SK-N-SH (cell line): ENCODE measurements at regions not wholly inside any gene's neighbourhood (a gene's known extent, or its start where the extent isn't known, plus 50 kb on each side); places are given as distances from the start of the nearest gene placed in this dataset.

Experiments used
- CTCF ChIA-PET: fragments of 300-600, 350-600 bp; formaldehyde crosslinking; extraction: SDS; loops from one replicate; lab custom pipeline; 2021; lab: Yijun Ruan, JAX
- POLR2A ChIA-PET: fragments of 350-600 bp; sonication (Branson Sonifier 250); formaldehyde crosslinking; extraction: SDS; loops from one replicate; lab custom pipeline; 2020; ENCODE audit warnings: antibody characterized with exemption, inconsistent platforms; lab: Yijun Ruan, JAX
- DNase-seq: peaks from one replicate; pipeline ENCODE4 v3.0.0; 2012
- H2AFZ ChIP-seq: fragments of 200-600 bp; sonication (generic); 2 replicates; pipeline ENCODE4 v1.8.1; 2016; ENCODE audit warnings: antibody characterized with exemption, mild to moderate bottlenecking, low read depth
- H3F3A ChIP-seq: fragments of 200-600 bp; sonication (generic); replicated peaks from 2 replicates; pipeline ENCODE3; 2016; ENCODE audit warnings: antibody characterized with exemption, mild to moderate bottlenecking; ENCODE audit not compliant: insufficient read depth
- H3K27ac ChIP-seq, 2 experiments: fragments of 200-500 bp in 1 of 2; fragments of 200-600 bp in 1 of 2; sonication (Bioruptor generic) in 1 of 2; sonication (generic), shearing (Covaris generic) in 1 of 2; 2 replicates each; pipeline versions ENCODE4 v1.5.1 to v1.6.1; 2014 to 2016; ENCODE audit warnings: low read depth in 2 of 2, inconsistent platforms in 1 of 2, low read length in 1 of 2, mild to moderate bottlenecking in 1 of 2, mixed read lengths in 1 of 2
- H3K27me3 ChIP-seq: fragments of 200-600 bp; sonication (generic), shearing (Covaris generic); 2 replicates; pipeline ENCODE4 v1.6.1; 2016; ENCODE audit warnings: mixed run types; ENCODE audit not compliant: insufficient read depth
- H3K36me3 ChIP-seq, 2 experiments: fragments of 200-500 bp in 1 of 2; fragments of 200-600 bp in 1 of 2; sonication (Bioruptor generic) in 1 of 2; sonication (generic) in 1 of 2; replicated peaks in 1 of 2; 2 replicates each; pipeline versions ENCODE3 to v1.5.1; 2014 to 2016; ENCODE audit warnings: low read length in 1 of 2, mild to moderate bottlenecking in 1 of 2; ENCODE audit not compliant: insufficient read depth in 2 of 2, control insufficient read depth in 1 of 2
- H3K4me1 ChIP-seq, 2 experiments: fragments of 200-500 bp in 1 of 2; fragments of 200-600 bp in 1 of 2; sonication (Bioruptor generic) in 1 of 2; sonication (generic), shearing (Covaris generic) in 1 of 2; 2 replicates each; pipeline versions ENCODE4 v1.5.1 to v1.6.1; 2014 to 2016; ENCODE audit warnings: low read depth in 1 of 2, low read length in 1 of 2, mixed run types in 1 of 2; ENCODE audit not compliant: insufficient read depth in 2 of 2, control insufficient read depth in 1 of 2
- H3K4me2 ChIP-seq: fragments of 200-600 bp; sonication (generic), shearing (Covaris generic); 2 replicates; pipeline ENCODE4 v1.6.1; 2017; ENCODE audit warnings: mixed run types
- H3K4me3 ChIP-seq, 2 experiments: fragments of 200-500 bp in 1 of 2; fragments of 200-600 bp in 1 of 2; sonication (Bioruptor generic) in 1 of 2; sonication (generic), shearing (Covaris generic) in 1 of 2; 2 replicates each; pipeline versions ENCODE4 v1.5.1 to v1.8.1; 2014 to 2016; ENCODE audit warnings: low read depth in 2 of 2, inconsistent platforms in 1 of 2, low read length in 1 of 2, mild to moderate bottlenecking in 1 of 2, mixed read lengths in 1 of 2, moderate library complexity in 1 of 2
- H3K79me2 ChIP-seq: fragments of 200-600 bp; sonication (generic); 2 replicates; pipeline ENCODE4 v1.8.1; 2017; ENCODE audit warnings: mild to moderate bottlenecking; ENCODE audit not compliant: insufficient read depth
- H3K9ac ChIP-seq: fragments of 200-600 bp; sonication (generic); 2 replicates; pipeline ENCODE4 v1.6.1; 2017; ENCODE audit warnings: mixed run types
- H3K9me2 ChIP-seq: fragments of 200-600 bp; sonication (generic); 2 replicates; pipeline ENCODE4 v1.6.1; 2017; ENCODE audit warnings: mixed run types
- H3K9me3 ChIP-seq: fragments of 200-600 bp; sonication (generic); 2 replicates; pipeline ENCODE4 v1.6.1; 2017; ENCODE audit warnings: mixed run types, mild to moderate bottlenecking, moderate library complexity
- H4K20me1 ChIP-seq: fragments of 200-600 bp; sonication (generic); 2 replicates; pipeline ENCODE4 v1.6.1; 2017; ENCODE audit warnings: mild to moderate bottlenecking, mixed run types; ENCODE audit not compliant: insufficient read depth
- ELF1 ChIP-seq: IDR thresholded peaks from 2 replicates; pipeline ENCODE4 v1.4.0; 2012
- GATA2 ChIP-seq: sonication (generic); formaldehyde crosslinking; IDR thresholded peaks from 2 replicates; pipeline ENCODE4 v1.5.0; 2020; ENCODE audit warnings: mild to moderate bottlenecking, missing genetic modification reagents
- MEF2A ChIP-seq: IDR thresholded peaks from 2 replicates; pipeline ENCODE4 v1.4.0; 2012; ENCODE audit warnings: low read depth, borderline replicate concordance
- MXI1 ChIP-seq: IDR thresholded peaks from 2 replicates; pipeline ENCODE4 v1.6.1; 2012; ENCODE audit warnings: mild to moderate bottlenecking, low read depth, low read length, improper control_type of control experiment
- NRF1 ChIP-seq: IDR thresholded peaks from 2 replicates; pipeline ENCODE4 v1.6.1; 2012; ENCODE audit warnings: low read depth, mild to moderate bottlenecking, low read length
- POLR2AphosphoS5 ChIP-seq: IDR thresholded peaks from 2 replicates; pipeline ENCODE4 v1.6.1; 2012; ENCODE audit warnings: low read depth, low read length
- RCOR1 ChIP-seq: fragments of 150-350 bp; IDR thresholded peaks from 2 replicates; pipeline ENCODE4 v1.6.1; 2017; ENCODE audit warnings: antibody characterized with exemption, low read length
- RFX5 ChIP-seq: IDR thresholded peaks from 2 replicates; pipeline ENCODE4 v1.6.1; 2012; ENCODE audit warnings: mild to moderate bottlenecking, improper control_type of control experiment, low read length
- RXRA ChIP-seq: IDR thresholded peaks from 2 replicates; pipeline ENCODE4 v1.4.0; 2012; ENCODE audit warnings: low read depth, mild to moderate bottlenecking, borderline replicate concordance
- SIN3A ChIP-seq: IDR thresholded peaks from 2 replicates; pipeline ENCODE4 v1.6.1; 2012; ENCODE audit warnings: low read depth, mild to moderate bottlenecking, low read length, moderate library complexity, borderline replicate concordance
- SMC3 ChIP-seq: IDR thresholded peaks from 2 replicates; pipeline ENCODE4 v1.6.1; 2012; ENCODE audit warnings: low read depth, low read length, improper control_type of control experiment
- TAF1 ChIP-seq: IDR thresholded peaks from 2 replicates; pipeline ENCODE4 v1.6.1; 2012; ENCODE audit warnings: low read depth, mild to moderate bottlenecking, low read length, moderate library complexity, borderline replicate concordance
- TCF12 ChIP-seq: IDR thresholded peaks from 2 replicates; pipeline ENCODE4 v1.4.0; 2012
- WGBS: methylation state at CpG from one replicate; pipeline ENCODE4 v1.1.6; 2017; ENCODE audit warnings: low lambda C conversion rate; 5-methylcytosine and 5-hydroxymethylcytosine counted together
- TF ChIP-seq, protein P1 (sequence below): fragments of 150-350 bp; IDR thresholded peaks from 2 replicates; pipeline ENCODE4 v1.6.1; 2016; ENCODE audit warnings: mild to moderate bottlenecking, low read depth, low read length
- TF ChIP-seq, protein P2 (sequence below): IDR thresholded peaks from 2 replicates; pipeline ENCODE4; 2012
- TF ChIP-seq, protein P3 (sequence below): IDR thresholded peaks from 2 replicates; pipeline ENCODE4 v1.6.1; 2012; ENCODE audit warnings: mild to moderate bottlenecking, low read depth, low read length, moderate library complexity
- TF ChIP-seq, protein P4 (sequence below): IDR thresholded peaks from 2 replicates; pipeline ENCODE4 v1.4.0; 2012; ENCODE audit warnings: low read depth, borderline replicate concordance

DNA sequence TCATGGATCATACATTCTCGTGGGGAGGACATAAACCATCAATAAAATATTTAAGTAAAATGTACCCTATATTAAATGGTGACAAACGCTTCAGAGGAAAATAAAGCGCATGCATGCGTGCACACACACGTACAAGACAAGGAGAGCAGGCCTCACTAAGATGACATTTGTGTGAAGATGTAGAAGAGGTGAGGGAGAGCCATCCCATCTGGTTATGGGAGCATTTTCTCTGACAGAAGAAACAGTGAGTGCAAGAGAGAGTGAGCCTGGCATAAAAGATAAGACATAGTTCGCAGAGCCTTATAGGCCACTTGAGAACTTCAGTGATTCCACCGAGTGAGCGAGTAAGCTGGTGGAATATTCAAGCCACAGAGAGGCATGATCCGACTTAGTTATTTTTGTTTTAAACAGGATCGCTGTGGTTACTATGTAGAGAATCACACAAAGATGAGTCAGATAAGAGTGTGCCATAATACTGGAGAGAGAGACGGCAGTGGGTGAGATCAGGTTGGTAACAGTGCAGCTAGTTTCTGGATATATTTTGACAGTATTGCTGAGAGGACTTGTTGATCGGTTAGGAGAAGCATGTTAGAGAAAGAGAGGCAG is 624.2 kb downstream of the PLPP3 start:
- no peaks in the 10 kb centered on the region for H3K79me2 ChIP-seq
- ChIA-PET CTCF (no interaction called here), POLR2A (no interaction called here)
- H3K9me3 ChIP-seq = no peaks in the 10 kb centered on the region
- peak overlapping the region in 1 of 2 experiments; percentile 39; a peak in 1 of 4 replicates for H3K27ac ChIP-seq
- H3K27me3 ChIP-seq = no peaks in the 10 kb centered on the region
- no peak overlapping the region for H2AFZ ChIP-seq
- no peak for DNase-seq
- no peaks in the 10 kb centered on the region for H3F3A ChIP-seq
- 78% methylated on average over 12 of the region's 12 CpGs for WGBS
- no peak overlapping the region for H3K4me2 ChIP-seq
- no peaks in the 10 kb centered on the region for H4K20me1 ChIP-seq
- no peak overlapping the region for H3K4me3 ChIP-seq
- H3K36me3 ChIP-seq = no peaks in the 10 kb centered on the region
- H3K4me1 ChIP-seq = no peaks in the 10 kb centered on the region; a peak in 1 of 4 replicates
- TF ChIP-seq SIN3A = no peak
- TF ChIP-seq TAF1 = no peak
- TF ChIP-seq, protein P1, sequence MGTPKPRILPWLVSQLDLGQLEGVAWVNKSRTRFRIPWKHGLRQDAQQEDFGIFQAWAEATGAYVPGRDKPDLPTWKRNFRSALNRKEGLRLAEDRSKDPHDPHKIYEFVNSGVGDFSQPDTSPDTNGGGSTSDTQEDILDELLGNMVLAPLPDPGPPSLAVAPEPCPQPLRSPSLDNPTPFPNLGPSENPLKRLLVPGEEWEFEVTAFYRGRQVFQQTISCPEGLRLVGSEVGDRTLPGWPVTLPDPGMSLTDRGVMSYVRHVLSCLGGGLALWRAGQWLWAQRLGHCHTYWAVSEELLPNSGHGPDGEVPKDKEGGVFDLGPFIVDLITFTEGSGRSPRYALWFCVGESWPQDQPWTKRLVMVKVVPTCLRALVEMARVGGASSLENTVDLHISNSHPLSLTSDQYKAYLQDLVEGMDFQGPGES = no peak
- no peak for TF ChIP-seq POLR2AphosphoS5
- TF ChIP-seq, protein P2, sequence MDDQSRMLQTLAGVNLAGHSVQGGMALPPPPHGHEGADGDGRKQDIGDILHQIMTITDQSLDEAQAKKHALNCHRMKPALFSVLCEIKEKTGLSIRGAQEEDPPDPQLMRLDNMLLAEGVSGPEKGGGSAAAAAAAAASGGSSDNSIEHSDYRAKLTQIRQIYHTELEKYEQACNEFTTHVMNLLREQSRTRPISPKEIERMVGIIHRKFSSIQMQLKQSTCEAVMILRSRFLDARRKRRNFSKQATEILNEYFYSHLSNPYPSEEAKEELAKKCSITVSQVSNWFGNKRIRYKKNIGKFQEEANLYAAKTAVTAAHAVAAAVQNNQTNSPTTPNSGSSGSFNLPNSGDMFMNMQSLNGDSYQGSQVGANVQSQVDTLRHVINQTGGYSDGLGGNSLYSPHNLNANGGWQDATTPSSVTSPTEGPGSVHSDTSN = no peak
- TF ChIP-seq TCF12 = no peak
- no peak for TF ChIP-seq ELF1
- TF ChIP-seq RCOR1 = no peak
- TF ChIP-seq, protein P3, sequence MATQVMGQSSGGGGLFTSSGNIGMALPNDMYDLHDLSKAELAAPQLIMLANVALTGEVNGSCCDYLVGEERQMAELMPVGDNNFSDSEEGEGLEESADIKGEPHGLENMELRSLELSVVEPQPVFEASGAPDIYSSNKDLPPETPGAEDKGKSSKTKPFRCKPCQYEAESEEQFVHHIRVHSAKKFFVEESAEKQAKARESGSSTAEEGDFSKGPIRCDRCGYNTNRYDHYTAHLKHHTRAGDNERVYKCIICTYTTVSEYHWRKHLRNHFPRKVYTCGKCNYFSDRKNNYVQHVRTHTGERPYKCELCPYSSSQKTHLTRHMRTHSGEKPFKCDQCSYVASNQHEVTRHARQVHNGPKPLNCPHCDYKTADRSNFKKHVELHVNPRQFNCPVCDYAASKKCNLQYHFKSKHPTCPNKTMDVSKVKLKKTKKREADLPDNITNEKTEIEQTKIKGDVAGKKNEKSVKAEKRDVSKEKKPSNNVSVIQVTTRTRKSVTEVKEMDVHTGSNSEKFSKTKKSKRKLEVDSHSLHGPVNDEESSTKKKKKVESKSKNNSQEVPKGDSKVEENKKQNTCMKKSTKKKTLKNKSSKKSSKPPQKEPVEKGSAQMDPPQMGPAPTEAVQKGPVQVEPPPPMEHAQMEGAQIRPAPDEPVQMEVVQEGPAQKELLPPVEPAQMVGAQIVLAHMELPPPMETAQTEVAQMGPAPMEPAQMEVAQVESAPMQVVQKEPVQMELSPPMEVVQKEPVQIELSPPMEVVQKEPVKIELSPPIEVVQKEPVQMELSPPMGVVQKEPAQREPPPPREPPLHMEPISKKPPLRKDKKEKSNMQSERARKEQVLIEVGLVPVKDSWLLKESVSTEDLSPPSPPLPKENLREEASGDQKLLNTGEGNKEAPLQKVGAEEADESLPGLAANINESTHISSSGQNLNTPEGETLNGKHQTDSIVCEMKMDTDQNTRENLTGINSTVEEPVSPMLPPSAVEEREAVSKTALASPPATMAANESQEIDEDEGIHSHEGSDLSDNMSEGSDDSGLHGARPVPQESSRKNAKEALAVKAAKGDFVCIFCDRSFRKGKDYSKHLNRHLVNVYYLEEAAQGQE = no peak
- no peak for TF ChIP-seq SMC3
- no peak for TF ChIP-seq MEF2A
- TF ChIP-seq RFX5 = no peak
- no peak for TF ChIP-seq RXRA
- TF ChIP-seq, protein P4, sequence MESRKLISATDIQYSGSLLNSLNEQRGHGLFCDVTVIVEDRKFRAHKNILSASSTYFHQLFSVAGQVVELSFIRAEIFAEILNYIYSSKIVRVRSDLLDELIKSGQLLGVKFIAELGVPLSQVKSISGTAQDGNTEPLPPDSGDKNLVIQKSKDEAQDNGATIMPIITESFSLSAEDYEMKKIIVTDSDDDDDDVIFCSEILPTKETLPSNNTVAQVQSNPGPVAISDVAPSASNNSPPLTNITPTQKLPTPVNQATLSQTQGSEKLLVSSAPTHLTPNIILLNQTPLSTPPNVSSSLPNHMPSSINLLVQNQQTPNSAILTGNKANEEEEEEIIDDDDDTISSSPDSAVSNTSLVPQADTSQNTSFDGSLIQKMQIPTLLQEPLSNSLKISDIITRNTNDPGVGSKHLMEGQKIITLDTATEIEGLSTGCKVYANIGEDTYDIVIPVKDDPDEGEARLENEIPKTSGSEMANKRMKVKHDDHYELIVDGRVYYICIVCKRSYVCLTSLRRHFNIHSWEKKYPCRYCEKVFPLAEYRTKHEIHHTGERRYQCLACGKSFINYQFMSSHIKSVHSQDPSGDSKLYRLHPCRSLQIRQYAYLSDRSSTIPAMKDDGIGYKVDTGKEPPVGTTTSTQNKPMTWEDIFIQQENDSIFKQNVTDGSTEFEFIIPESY = no peak
- TF ChIP-seq GATA2 = no peak
- TF ChIP-seq NRF1 = no peak
- no peak for TF ChIP-seq MXI1
- TF ChIP-seq, all 33 proteins: peak for 0
- Histone ChIP-seq H3K9ac (no peak overlapping the region), H3K9me2 (no peaks in the 10 kb centered on the region)
